OCI-LY1 (cell line): ENCODE measurements at regions not wholly inside any gene's neighbourhood (a gene's known extent, or its start where the extent isn't known, plus 50 kb on each side); places are given as distances from the start of the nearest gene placed in this dataset.

ENCODE experiments used
- CTCF ChIP-seq: fragments of 200-600 bp; sonication (generic), shearing (Covaris generic); IDR thresholded peaks from 2 replicates; pipeline ENCODE4 v1.5.1; 2017; ENCODE audit warnings: mild to moderate bottlenecking, antibody characterized with exemption, low read length, moderate library complexity, mixed read lengths
- EZH2 ChIP-seq: fragments of 200-600 bp; sonication (generic), shearing (Covaris generic); IDR thresholded peaks from 2 replicates; pipeline ENCODE4 v1.8.0; 2017; ENCODE audit warnings: borderline replicate concordance, mixed run types, mild to moderate bottlenecking, antibody characterized with exemption, low read length, moderate library complexity, mixed read lengths

- TF ChIP-seq EZH2 (no peak), CTCF (no peak)
Observed at GRCh38 chr16:18045356-18045755, 291.2 kb downstream of the NPIPA8 start.
